Head of caudate nucleus (tissue), 42 donors: ENCODE measurements at regions not wholly inside any gene's neighbourhood (a gene's known extent, or its start where the extent isn't known, plus 50 kb on each side); places are given as distances from the start of the nearest gene placed in this dataset.

Source experiments
- DNase-seq, 42 donors: peaks; one replicate each; pipeline versions ENCODE4 v3.0.0 to v3.0.0-alpha.2; 2020 to 2021; ENCODE audit warnings: mixed read lengths in 7 of 42
- intact Hi-C: fragments of 100-400 bp; cut with DNase I; formaldehyde crosslinking; loops from one replicate; pipeline ENCODE4 v1.15.0; 2022

DNA sequence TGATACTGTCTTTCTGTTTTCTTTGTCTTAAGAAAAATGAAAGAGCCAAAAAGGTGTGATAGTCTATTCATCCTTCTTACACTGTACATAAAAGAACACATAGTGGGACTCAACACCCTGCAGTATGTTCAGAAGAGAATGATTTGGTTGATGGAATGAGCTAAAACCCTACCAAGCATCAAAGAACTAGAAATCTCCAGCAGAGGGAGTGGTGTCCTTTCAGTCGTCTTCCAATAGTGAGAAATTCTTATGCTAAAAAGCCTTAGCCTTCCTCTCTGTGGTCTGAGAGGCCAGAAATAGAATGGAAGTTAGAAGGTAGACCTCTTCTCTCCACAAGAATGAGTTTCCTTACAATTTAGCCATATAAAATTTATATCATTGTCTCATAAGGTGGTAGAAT is 393.4 kb upstream of the SEL1L start:
- DNase-seq: peak in 4 of 42 donors; percentile 4 to 37 (median 9)
- intact Hi-C loops: no loop called here

DNA sequence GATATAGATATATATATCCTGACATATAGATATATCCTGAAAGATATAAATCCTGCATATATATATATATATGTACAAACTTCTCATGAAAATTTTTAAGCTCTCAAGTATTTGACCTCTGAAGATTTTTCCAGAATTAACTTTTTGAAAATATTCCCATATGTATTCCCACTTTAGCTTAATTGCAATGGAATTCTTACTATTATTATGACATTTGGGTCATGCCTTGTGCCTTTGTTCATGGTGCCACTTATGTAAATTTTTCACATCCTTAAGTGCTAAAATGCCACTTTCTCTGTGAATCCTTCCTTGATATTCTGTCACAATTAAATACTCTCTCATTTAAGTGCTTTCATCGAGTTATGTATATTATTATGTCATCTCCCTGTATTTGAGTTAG is 398.2 kb upstream of the SEL1L start:
- intact Hi-C loops: no loop called here
- no peak for DNase-seq

DNA sequence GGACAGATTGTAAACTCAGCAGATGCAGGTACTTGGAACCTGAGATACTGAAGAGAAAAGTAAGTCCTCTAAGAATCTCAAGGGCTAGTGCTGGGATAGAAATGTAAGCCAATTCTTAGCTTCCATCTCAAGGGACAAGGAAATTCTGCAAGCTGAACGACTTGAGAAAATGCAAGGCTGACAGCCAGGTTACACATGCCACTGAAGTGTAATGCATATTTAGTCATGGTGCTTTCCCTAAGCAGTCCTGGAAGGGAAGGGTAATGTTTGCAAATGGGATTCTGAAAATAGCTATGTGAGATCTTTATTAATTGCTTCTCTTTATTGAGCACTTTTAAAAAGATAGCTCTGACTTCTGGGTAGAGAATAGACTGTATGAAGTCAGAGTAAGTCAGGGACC is 402.7 kb upstream of the SEL1L start:
- intact Hi-C loops: no loop called here
- no peak for DNase-seq

DNA sequence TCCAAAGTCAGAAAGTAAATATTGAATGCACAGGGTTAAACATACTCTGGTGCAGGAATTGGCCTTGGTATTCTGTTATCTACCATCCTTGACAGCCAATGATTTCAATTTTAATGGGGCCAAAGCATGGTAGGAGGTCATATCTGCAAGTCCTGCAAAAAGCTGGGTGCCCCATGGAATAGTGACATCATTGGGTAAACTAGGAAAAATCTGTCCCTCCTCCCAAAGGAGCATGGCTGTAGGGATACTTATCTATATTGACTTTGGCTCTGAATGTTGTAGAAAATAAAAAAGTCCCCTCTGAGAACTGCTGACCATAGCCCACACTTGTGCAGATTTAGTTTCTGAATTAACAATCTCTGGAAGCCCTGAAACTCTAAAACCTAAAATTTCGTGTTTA is 403.2 kb upstream of the SEL1L start:
- DNase-seq: no peak
- intact Hi-C loops: no loop called here

DNA sequence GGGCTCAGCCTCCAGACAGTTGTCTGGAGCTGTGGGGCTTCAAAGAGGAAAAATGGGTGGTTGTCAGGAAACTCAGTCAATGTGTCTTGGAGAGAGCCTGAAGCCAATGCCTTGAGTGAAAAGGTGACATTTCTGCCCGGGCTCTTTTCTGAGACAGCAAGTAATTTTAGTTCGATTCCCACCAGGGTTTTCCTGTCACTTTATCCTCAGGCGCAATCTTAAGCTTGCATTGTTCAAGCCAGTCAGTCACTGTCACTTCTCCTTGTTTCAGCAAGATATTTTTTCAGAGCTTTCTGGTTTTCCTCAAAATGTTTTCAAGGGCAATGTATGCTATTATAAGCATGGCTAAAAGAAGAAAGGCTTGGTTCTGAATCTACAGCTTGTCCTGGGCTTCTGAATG is 404.7 kb upstream of the SEL1L start:
- no peak for DNase-seq
- intact Hi-C loops: no loop called here

DNA sequence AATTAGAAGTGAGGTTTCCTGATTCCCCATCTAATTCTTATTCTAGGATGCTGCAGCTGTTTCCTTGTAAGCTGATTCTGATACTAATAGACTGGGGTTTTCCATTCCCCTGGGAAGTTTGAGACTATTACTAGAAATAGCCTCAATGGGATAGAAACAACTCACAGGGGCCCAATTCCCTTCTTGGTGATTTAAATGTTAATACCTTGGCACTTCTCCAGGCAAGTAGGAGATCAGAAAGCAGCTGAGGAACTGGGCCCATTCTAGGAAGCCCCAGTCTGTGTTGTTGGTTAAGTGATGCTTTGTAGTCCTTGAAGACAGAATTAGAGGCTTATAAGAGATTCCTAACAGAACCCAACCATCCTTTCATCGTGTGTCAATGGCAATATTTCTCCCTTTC is 407.0 kb upstream of the SEL1L start:
- DNase-seq: no peak
- intact Hi-C loops: no loop called here

DNA sequence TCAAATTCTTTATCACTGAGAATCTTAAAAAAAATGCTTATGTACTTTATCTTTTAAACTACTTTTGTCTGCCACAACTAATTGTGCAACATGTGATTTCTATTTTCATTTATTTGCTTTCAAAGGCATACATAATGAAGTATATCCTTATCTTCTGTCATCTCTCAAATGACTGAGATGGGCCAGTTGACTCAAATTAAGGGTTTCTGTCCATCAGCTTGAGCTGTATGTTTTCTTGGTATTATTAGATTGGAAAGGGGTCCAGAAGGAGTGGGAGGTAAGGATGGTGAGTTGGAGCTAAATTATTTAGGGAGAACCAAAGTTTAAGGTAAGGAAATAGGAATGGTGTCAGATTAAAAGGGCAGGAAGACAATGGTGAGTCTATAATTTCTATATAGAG is 408.4 kb upstream of the SEL1L start:
- no peak for DNase-seq
- intact Hi-C loops: no loop called here

DNA sequence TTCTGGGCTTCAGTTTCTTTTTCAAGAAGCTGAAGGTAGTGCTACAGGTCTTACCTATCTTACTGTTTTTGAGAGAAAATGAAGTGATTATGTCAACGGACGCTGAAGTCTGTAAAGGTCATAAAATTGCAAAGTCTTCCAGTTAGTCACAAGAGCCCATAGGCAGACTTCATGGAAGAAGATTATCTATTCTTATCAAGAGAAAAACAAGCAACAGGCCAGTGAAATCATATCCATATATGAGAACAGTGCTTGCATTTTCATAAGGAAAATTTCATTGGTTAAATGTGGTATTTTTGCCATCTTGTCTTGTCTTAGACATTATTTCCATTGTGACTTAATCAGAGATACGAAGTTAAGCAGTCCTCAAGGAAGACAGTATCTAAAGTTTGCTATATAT is 412.7 kb upstream of the SEL1L start:
- intact Hi-C loops: no loop called here

DNA sequence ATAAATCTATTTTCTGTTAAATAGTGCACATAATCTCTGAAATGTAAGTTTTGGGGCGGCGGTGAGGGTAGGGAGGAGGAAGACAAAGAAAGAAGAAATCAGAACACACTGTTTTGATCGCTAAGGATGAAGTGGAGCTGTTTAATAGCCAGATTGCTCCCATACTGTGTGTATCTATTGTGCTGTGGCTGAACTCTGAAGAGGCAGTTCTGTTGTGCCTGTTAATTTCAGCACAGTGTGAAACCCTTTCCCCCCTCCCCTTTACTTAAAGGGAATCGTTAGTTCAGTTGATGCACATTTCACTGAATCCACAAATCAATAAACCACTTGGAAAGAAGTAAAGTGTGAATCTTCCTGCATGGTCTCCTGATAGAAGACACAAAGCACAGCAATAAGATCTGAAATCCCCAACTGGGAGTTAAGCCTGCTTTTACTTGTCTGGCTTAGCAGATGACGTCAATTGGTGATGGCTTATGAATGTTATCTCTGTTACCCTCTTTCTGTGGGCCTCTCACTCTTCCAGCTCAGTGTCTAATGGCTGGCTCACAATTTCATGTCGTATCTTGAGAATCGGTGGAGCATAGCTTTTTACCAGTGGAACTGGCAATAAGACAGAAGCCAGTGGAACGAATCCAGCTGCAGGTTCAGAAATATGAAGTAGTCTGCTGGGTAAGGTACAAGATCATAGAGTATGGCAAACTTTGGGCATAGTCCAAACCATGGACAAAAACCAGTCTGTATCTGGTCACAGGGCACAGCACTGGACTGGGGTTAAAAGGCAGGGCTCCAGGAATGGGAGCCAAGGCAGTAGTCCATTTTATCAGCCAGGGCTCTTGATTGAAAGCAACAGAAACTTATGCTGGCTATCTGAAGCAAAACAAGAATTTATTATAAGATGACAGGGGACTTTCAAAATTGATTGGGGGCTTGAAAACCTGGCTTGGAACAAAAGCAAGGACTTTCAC is 413.5 kb upstream of the SEL1L start:
- peak in 31 of 42 donors; percentile 5 to 68 (median 34) for DNase-seq
- intact Hi-C loops: no loop called here

More for the DNA sequence above, 412.7 kb upstream of the SEL1L start:
- no peak for DNase-seq

DNA sequence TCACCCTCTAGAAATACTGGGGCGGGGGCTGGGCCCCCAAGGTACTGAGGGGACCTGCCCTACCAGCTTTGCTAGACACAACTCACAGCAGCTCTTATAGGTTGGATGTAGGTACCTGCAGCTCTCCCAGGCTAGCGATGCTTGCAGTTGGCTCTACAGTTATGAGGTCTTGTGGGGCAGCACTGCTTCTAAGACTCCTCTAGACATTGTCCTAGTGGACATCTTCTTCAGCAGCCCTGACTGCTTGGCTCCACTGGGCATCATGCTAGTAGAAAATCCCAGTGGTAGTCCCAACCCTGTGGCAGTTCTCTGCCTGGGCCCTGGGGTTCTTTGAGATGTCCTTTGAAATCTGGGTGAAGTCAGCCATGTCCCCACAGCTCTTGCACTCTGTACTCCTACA is 419.3 kb upstream of the SEL1L start:
- no peak for DNase-seq
- intact Hi-C loops: no loop called here

DNA sequence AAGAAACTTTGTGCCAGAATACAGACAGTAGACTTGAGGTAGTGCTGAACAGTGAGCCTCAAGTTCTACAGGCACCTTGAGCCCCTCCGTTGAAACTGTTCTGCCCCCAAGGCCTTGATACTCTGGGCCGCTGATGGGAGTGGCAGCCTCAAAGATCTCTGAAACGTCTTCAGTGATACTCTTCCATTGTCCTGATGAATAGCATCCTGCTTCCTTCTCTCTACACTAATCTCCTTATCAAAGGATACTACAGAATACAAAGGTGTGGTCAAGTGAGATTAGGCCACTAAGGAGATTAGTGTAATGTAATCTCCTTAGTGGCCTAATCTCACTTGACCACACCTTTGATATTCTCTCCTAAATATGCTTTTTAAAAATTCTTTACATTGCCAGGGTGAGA is 419.8 kb upstream of the SEL1L start:
- intact Hi-C loops: no loop called here
- no peak for DNase-seq

DNA sequence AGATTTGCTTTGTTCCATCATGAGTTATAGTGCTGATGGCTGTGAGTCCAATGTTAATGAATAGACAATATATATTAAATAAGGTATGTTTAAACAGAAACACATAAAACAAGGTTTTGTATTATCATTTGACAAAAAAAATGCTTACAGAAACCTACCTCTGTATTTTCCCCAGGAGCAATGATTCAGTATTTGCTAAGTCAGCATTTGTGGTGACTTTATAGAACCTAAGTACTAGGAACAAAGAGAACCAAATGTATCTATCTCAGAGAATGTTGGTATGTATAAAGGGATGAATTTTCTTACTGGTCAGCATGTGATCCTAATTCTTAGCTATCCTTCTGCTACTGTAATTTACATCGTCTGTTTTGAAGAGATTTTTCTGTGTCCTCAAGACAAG is 421.5 kb upstream of the SEL1L start:
- intact Hi-C loops: no loop called here
- no peak for DNase-seq

DNA sequence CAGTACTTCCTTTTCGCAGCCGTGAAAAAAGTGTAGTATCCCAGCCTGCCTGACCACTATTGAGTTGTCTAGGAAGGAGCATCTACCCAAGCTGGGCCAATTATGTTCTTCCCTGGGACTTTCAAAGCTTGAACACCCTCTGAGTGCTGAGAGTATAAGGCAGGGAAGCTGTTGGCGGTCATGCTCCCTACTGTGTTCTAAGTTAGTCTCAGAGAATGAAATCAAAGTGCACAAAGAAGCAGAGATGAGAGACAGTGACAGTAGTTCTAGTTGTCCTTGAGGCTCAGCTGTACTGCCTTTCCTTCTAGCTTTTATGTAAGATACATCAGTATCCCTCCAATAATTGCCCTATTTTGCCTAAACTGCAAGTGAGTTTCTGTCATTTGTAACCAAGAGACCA is 427.1 kb upstream of the SEL1L start:
- intact Hi-C loops: no loop called here

DNA sequence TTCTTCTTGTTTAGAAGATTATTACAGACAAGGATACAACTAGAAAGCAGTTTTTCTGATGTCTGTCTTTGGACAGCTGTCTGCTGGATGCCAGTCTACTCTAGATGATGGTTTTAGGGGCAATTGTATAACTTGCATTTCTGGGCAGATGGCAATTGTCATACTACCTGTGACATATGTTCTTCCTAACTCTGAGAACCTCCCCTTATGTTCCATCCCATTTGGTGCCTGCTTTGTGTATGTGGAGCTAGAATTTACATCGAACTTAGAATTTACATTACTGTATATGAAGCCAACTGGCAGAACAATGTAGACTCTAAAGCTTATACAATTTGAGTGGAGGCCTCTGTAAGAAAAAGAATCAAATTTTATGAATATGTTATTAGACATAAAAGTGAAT is 430.2 kb upstream of the SEL1L start:
- DNase-seq: no peak
- intact Hi-C loops: no loop called here

More for the DNA sequence above, 427.1 kb upstream of the SEL1L start:
- DNase-seq: no peak

DNA sequence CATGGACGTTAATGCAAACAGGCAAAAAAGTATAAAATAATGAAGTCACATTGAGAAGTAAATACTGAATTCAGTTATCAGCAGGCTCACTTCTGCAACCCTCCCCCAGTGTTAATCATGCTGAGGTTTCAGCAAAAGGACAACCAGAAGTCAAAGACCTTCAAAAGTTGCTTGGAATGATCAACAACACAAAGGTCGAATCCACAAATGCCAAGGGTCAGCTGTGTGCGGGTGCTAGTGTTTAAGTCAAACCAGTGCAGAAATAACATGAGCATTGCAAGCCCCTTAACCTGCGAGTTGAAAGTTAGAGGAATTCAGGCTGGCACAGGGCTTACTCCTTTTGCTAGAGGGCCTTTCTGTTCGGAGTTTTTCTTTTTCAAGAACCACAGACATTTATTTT is 436.7 kb upstream of the SEL1L start:
- intact Hi-C loops: no loop called here
- no peak for DNase-seq

DNA sequence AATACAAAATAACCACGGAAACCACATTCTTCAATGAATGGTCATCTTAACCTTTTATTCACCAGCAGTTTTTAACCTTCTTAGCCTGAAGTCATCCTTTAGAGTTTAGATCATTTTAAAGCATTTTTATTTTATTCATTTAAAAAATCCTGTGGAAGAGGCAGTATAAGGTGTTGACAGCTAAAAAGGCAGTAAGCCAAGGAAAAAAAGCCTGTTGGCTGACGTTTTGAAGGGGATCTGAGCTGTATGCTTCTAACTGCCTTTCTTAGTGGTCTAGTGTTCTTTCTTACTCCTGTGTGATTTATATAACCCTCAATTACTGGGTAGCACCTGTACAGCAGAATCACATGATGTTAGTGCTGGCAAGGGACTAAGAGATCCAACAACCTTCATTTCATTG is 438.3 kb upstream of the SEL1L start:
- DNase-seq: no peak
- intact Hi-C loops: no loop called here

DNA sequence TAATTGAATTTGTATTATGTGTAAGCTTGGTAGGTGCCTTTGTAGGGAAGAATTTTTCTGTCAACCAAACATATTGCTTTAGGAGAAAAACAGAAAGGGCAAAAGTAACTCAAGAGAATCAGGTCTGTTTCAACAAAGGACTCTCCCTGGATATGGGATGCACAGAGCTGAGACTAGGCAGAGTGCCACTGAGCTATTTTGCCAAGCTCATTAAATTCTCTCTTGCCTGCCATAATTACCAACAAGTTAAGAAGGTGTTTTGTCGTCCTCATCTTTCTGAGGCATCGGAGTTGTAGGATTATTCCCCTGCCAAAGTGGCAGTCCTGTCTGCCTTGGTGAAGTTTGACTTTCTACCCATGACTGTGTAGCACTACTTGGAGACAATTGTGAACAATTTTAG is 438.9 kb upstream of the SEL1L start:
- intact Hi-C loops: no loop called here
- no peak for DNase-seq

DNA sequence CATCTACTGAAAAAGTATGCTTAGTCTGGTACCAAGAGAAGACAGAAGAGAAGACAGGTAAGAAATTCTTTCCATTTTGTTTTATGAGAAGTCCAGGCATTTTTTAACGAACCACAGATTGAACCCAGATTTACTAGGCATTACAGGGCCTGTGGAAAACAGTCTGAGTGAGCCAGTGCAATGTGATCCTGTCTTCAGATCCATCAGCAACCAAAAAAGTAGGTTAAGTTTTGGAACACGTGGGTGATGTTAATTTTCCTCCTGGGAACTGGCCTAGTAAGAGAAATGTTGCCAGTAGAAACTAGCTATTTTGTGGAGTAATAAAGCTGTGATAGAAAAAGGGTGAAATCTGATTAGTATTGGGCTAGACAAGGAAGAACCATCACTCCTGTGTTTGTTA is 440.9 kb upstream of the SEL1L start:
- DNase-seq: peak in 11 of 42 donors; percentile 2 to 63 (median 24)
- intact Hi-C loops: no loop called here

DNA sequence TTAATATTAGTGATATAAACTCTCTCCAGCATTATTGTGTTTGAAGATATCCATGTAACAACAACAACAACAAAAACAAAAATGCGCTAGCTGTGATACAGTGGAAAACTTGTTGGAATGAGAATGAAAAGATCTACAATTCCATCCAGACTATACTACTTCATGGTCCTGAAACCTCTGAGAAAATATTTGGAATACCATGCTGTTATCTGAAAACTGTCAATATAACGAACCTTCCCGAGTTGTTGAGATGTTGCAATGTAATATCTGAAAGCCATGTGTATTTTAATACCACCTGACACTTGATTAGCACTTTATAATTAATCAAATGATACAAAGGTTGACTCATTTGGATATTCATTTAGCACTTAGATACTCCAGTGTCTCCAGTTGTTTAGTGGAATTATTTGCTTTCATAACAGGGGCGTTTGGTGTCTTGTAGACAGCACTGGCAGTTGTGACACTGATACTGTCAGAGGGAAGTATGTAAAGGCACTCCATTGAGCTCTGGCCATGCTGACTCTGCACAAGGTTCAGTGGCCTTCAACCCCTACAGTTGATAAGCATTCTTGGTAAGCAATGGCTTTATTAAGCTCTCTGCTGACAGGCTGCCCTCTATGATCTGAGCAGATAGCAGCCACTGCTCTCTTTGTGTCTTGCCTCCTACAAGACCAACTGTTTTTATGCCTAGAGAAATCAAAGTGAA is 447.1 kb upstream of the SEL1L start:
- DNase-seq: no peak

DNA sequence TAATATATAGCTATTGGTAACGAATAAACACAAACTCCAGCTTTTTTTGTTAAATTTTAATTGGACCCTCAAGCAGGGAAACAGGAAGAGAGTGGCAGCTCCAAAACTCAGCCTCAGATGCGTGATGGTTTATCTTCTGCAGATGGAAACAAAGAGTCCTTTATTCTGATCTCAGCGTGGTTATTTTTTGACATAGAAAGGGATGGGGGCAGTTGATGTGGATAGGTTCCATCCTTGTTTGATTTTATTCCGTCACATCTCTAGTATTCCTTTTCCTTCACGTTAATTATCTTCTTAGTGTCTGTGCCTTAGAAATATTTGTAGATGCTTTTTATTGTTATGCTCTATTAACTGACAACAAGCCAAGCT is 447.6 kb upstream of the SEL1L start:
- DNase-seq: no peak
- intact Hi-C loops: no loop called here

More for the DNA sequence above, 447.1 kb upstream of the SEL1L start:
- intact Hi-C loops: no loop called here

DNA sequence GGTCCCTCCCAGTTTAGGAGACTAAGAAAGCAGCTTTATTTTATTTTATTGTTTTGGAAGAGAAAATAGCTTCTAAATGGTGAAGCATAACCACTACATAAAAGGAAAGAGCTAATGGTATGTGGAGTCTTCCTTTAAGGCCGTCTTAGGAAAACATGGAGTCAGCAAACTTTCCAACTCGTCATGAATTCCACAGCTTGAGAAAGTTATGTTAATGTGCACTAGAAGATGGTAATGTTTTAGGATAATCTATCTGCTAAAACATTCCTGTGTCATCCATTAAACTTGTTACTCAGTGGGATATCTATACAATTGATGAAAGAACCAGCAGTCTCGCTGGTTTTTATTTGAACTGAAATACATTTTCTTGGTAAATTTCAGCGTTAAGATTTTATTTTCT is 448.4 kb upstream of the SEL1L start:
- no peak for DNase-seq
- intact Hi-C loops: no loop called here
